ENCODE measurements at regions not wholly inside any gene's neighbourhood (a gene's known extent, or its start where the extent isn't known, plus 50 kb on each side); places are given as distances from the start of the nearest gene placed in this dataset.

GRCh38 chr11:19553683-19554333, 158.8 kb upstream of the NAV2 start:
- Histone ChIP-seq H3K9me1 (replicated peaks; ENCODE audit: control insufficient read depth, extremely low read depth, insufficient read depth, low read length) (no peaks in the 10 kb centered on the region), H3K27ac (ENCODE audit: insufficient read depth, low read depth, low read length) (no peak overlapping the region), H3K9ac (replicated peaks; ENCODE audit: extremely low read depth, insufficient read depth, low read length) (no peak overlapping the region), H3K79me2 (ENCODE audit: control insufficient read depth, insufficient read depth, low read length) (no peaks in the 10 kb centered on the region), H3K4me2 (ENCODE audit: insufficient read depth, low read length) (no peak overlapping the region), H3K36me3 (ENCODE audit: control insufficient read depth in 2 of 2, extremely low read depth in 1 of 2, insufficient read depth in 2 of 2, low read length in 2 of 2) (no peaks in the 10 kb centered on the region), H4K20me1 (replicated peaks; ENCODE audit: control insufficient read depth, extremely low read depth, insufficient read depth, low read length) (no peaks in the 10 kb centered on the region), H3K9me3 (replicated peaks; ENCODE audit: control insufficient read depth, insufficient read depth, low read length) (no peaks in the 10 kb centered on the region), H2AFZ (ENCODE audit: low read depth, low read length) (no peak overlapping the region), H3K4me3 (replicated peaks in 1 of 3; ENCODE audit: insufficient read depth in 1 of 3, low read depth in 1 of 3, low read length in 3 of 3) (no peak overlapping the region), H3K4me1 (ENCODE audit: control insufficient read depth, extremely low read depth, insufficient read depth, low read length) (no peaks in the 10 kb centered on the region), H3K27me3 (ENCODE audit: control insufficient read depth in 2 of 2, insufficient read depth in 2 of 2, low read length in 2 of 2) (no peaks in the 10 kb centered on the region)
- intact Hi-C loops (cut with micrococcal nuclease) = loop anchor here (1.0 to 10.0 kb wide), 6 partner anchors 208 to 483 kb away; no protein-coding TSS in a partner anchor
- peak; percentile 65 for DNase-seq (ENCODE audit: low read depth, low spot score)
- BruUV-seq (replicated peaks) = no TSS peak
- POLR2A ChIA-PET = no interaction called here
- dilution Hi-C loops (cut with MboI; ENCODE audit: extremely low pct_ligation_motif_present, low sequenced_read_pairs) = no loop called here
- CTCF ChIA-PET = interaction anchor here (0.7 to 8.3 kb wide), 19 partner anchors 13 to 800 kb away, joined by 3 to 102 read pairs (median 9); no protein-coding TSS in a partner anchor
- FAIRE-seq = peak; percentile 94
- TF ChIP-seq GATA2 (IDR thresholded peaks at IDR 0.05; ENCODE audit: insufficient read depth, insufficient read length, low read depth, low read length) (no peak), POLR2A (IDR thresholded peaks at IDR 0.05; ENCODE audit: low read depth, low read length) (no peak), EZH2 (IDR thresholded peaks at IDR 0.05; ENCODE audit: borderline replicate concordance, low read depth, low read length, severe bottlenecking) (no peak), CTCF (IDR thresholded peaks at IDR 0.05; ENCODE audit: extremely low read depth in 1 of 2, insufficient read depth in 1 of 2, low read depth in 1 of 2, low read length in 2 of 2) (peak; percentile 79 to 81), POLR2AphosphoS5 (IDR thresholded peaks at IDR 0.05; ENCODE audit: insufficient read depth, low read depth, low read length) (no peak), MYC (IDR thresholded peaks at IDR 0.05; ENCODE audit: low read depth, low read length) (no peak), JUN (IDR thresholded peaks at IDR 0.05; ENCODE audit: borderline replicate concordance, insufficient read depth, insufficient read length, low read depth) (no peak), FOS (IDR thresholded peaks at IDR 0.05; ENCODE audit: borderline replicate concordance, insufficient read depth, low read length) (no peak)

Data from endothelial cell of umbilical vein (primary cell).